ENCODE measurements at regions not wholly inside any gene's neighbourhood (a gene's known extent, or its start where the extent isn't known, plus 50 kb on each side); places are given as distances from the start of the nearest gene placed in this dataset.

- DNase-seq (ENCODE audit: low spot score in 2 of 2) (no peak), ATAC-seq (no peak)
- H3K9me3 Mint-ChIP-seq, result no peaks in the 10 kb centered on the region
Observed at GRCh38 chr22:27543460-27543859, 258.1 kb downstream of the MN1 start.

GRCh38 chr22:27545085-27545484, 256.5 kb downstream of the MN1 start:
- ATAC-seq (no peak), DNase-seq (ENCODE audit: low spot score in 2 of 2) (no peak)
- no peaks in the 10 kb centered on the region for H3K9me3 Mint-ChIP-seq
- no peaks in the 10 kb centered on the region for H3K36me3 Mint-ChIP-seq
- H3K4me3 Mint-ChIP-seq, result no peak overlapping the region
- no peaks in the 10 kb centered on the region for H3K4me1 Mint-ChIP-seq
- H3K27ac Mint-ChIP-seq, result no peak overlapping the region

More at GRCh38 chr22:27543460-27543859, 258.1 kb downstream of the MN1 start:
- Mint-ChIP-seq H3K36me3 (no peaks in the 10 kb centered on the region), H3K4me3 (no peak overlapping the region), H3K27ac (no peak overlapping the region), H3K4me1 (no peaks in the 10 kb centered on the region)

GRCh38 chr22:27546157-27546935, 255.2 kb downstream of the MN1 start:
- Mint-ChIP-seq H3K36me3 (no peaks in the 10 kb centered on the region), H3K4me3 (no peak overlapping the region), H3K9me3 (no peaks in the 10 kb centered on the region), H3K4me1 (no peaks in the 10 kb centered on the region), H3K27ac (no peak overlapping the region)
- DNase-seq (ENCODE audit: low spot score in 2 of 2) (no peak), ATAC-seq (no peak)

GRCh38 chr22:27551402-27551801, 250.2 kb downstream of the MN1 start:
- DNase-seq (ENCODE audit: low spot score in 2 of 2) (no peak), ATAC-seq (no peak)
- Mint-ChIP-seq H3K9me3 (peaks cover 6% of the 10 kb centered on the region), H3K4me3 (no peak overlapping the region), H3K36me3 (no peaks in the 10 kb centered on the region), H3K4me1 (no peaks in the 10 kb centered on the region), H3K27ac (no peak overlapping the region)

- no peak overlapping the region for H3K4me3 Mint-ChIP-seq
- DNase-seq (ENCODE audit: low spot score in 2 of 2) (no peak), ATAC-seq (no peak)
- no peak overlapping the region for H3K27ac Mint-ChIP-seq
- H3K9me3 Mint-ChIP-seq, result peaks cover 6% of the 10 kb centered on the region
- H3K36me3 Mint-ChIP-seq, result no peaks in the 10 kb centered on the region
- H3K4me1 Mint-ChIP-seq, result no peaks in the 10 kb centered on the region
Observed at GRCh38 chr22:27552176-27552575, 249.4 kb downstream of the MN1 start.

GRCh38 chr22:27552863-27553262, 248.7 kb downstream of the MN1 start:
- no peaks in the 10 kb centered on the region for H3K36me3 Mint-ChIP-seq
- ATAC-seq, result no peak
- peaks cover 6% of the 10 kb centered on the region for H3K9me3 Mint-ChIP-seq
- no peaks in the 10 kb centered on the region for H3K4me1 Mint-ChIP-seq
- no peak overlapping the region for H3K4me3 Mint-ChIP-seq
- no peak overlapping the region for H3K27ac Mint-ChIP-seq
- no peak for DNase-seq (ENCODE audit: low spot score in 2 of 2)

GRCh38 chr22:27554106-27554811, 247.3 kb downstream of the MN1 start:
- H3K4me1 Mint-ChIP-seq, result no peaks in the 10 kb centered on the region
- H3K36me3 Mint-ChIP-seq, result no peaks in the 10 kb centered on the region
- no peak for ATAC-seq
- no peak for DNase-seq (ENCODE audit: low spot score in 2 of 2)
- peaks cover 6% of the 10 kb centered on the region for H3K9me3 Mint-ChIP-seq
- no peak overlapping the region for H3K4me3 Mint-ChIP-seq
- H3K27ac Mint-ChIP-seq, result no peak overlapping the region

- Mint-ChIP-seq H3K36me3 (no peaks in the 10 kb centered on the region), H3K9me3 (peaks cover 6% of the 10 kb centered on the region), H3K27ac (no peak overlapping the region), H3K4me3 (no peak overlapping the region), H3K4me1 (no peaks in the 10 kb centered on the region)
- no peak for DNase-seq (ENCODE audit: low spot score in 2 of 2)
- no peak for ATAC-seq
Observed at GRCh38 chr22:27554841-27555456, 246.6 kb downstream of the MN1 start.

GRCh38 chr22:27556371-27556770, 245.2 kb downstream of the MN1 start:
- Mint-ChIP-seq H3K4me1 (no peaks in the 10 kb centered on the region), H3K9me3 (peaks cover 6% of the 10 kb centered on the region), H3K36me3 (no peaks in the 10 kb centered on the region), H3K27ac (no peak overlapping the region), H3K4me3 (no peak overlapping the region)
- DNase-seq (ENCODE audit: low spot score in 2 of 2) (no peak), ATAC-seq (no peak)

GRCh38 chr22:27557286-27558008, 244.1 kb downstream of the MN1 start:
- no peak for ATAC-seq
- Mint-ChIP-seq H3K36me3 (no peaks in the 10 kb centered on the region), H3K4me3 (no peak overlapping the region), H3K4me1 (no peaks in the 10 kb centered on the region), H3K9me3 (peaks cover 5% of the 10 kb centered on the region), H3K27ac (no peak overlapping the region)
- DNase-seq (ENCODE audit: low spot score in 2 of 2), result no peak

GRCh38 chr22:27558658-27559371, 242.7 kb downstream of the MN1 start:
- H3K9me3 Mint-ChIP-seq, result no peaks in the 10 kb centered on the region
- DNase-seq (ENCODE audit: low spot score in 2 of 2) (no peak), ATAC-seq (no peak)
- H3K36me3 Mint-ChIP-seq, result no peaks in the 10 kb centered on the region
- H3K27ac Mint-ChIP-seq, result no peak overlapping the region
- H3K4me3 Mint-ChIP-seq, result no peak overlapping the region
- H3K4me1 Mint-ChIP-seq, result no peaks in the 10 kb centered on the region

GRCh38 chr22:27560781-27561180, 240.8 kb downstream of the MN1 start:
- H3K9me3 Mint-ChIP-seq, result no peaks in the 10 kb centered on the region
- H3K36me3 Mint-ChIP-seq, result no peaks in the 10 kb centered on the region
- no peaks in the 10 kb centered on the region for H3K4me1 Mint-ChIP-seq
- DNase-seq (ENCODE audit: low spot score in 2 of 2) (no peak), ATAC-seq (no peak)
- no peak overlapping the region for H3K27ac Mint-ChIP-seq
- H3K4me3 Mint-ChIP-seq, result no peak overlapping the region

GRCh38 chr22:27561286-27561904, 240.2 kb downstream of the MN1 start:
- Mint-ChIP-seq H3K9me3 (no peaks in the 10 kb centered on the region), H3K4me1 (no peaks in the 10 kb centered on the region), H3K27ac (no peak overlapping the region), H3K4me3 (no peak overlapping the region), H3K36me3 (no peaks in the 10 kb centered on the region)
- DNase-seq (ENCODE audit: low spot score in 2 of 2) (no peak), ATAC-seq (no peak)

GRCh38 chr22:27564806-27565205, 236.8 kb downstream of the MN1 start:
- Mint-ChIP-seq H3K27ac (no peak overlapping the region), H3K4me1 (no peaks in the 10 kb centered on the region), H3K9me3 (no peaks in the 10 kb centered on the region), H3K36me3 (no peaks in the 10 kb centered on the region), H3K4me3 (no peak overlapping the region)
- ATAC-seq (no peak), DNase-seq (ENCODE audit: low spot score in 2 of 2) (no peak)
